K562 (cell line): ENCODE measurements at regions not wholly inside any gene's neighbourhood (a gene's known extent, or its start where the extent isn't known, plus 50 kb on each side); places are given as distances from the start of the nearest gene placed in this dataset.

Experiments used
- ATAC-seq: fragments of 200-7000 bp; cut with Tn5 transposase; 3 replicates; pipeline ENCODE4 v1.9.1; 2020; ENCODE audit warnings: moderate library complexity
- BruUV-seq: library from RNA; stranded (reverse); fragments of 400-500 nt; replicated peaks from 2 replicates; lab custom pipeline; 2021; lab: Mats Ljungman, UMichigan
- CTCF ChIA-PET: fragments of 300-600 bp; formaldehyde crosslinking; extraction: SDS; loops from one replicate; lab custom pipeline; 2021; ENCODE audit warnings: low intra/inter-chr PET ratio; lab: Yijun Ruan, JAX
- POLR2A ChIA-PET: fragments of 300-600, 350-650 bp; sonication (Branson Sonifier 250); formaldehyde crosslinking; extraction: SDS; loops from one replicate; lab custom pipeline; 2021; ENCODE audit warnings: antibody characterized with exemption, inconsistent platforms; lab: Yijun Ruan, JAX
- DNase-seq, 4 experiments: peaks; one replicate each; pipeline versions ENCODE4 v3.0.0 to v3.0.0-alpha.2; 2011 to 2018; ENCODE audit warnings: low spot score in 3 of 4, mixed read lengths in 3 of 4; ENCODE audit errors: extremely low read depth in 1 of 4
- FAIRE-seq: peaks from 2 replicates; lab custom pipeline; 2011; peaks lifted over from hg19 to GRCh38; lab: Jason Lieb, UNC
- H2AFZ ChIP-seq: 2 replicates; pipeline ENCODE4 v1.6.0; 2011; ENCODE audit warnings: low read depth, low read length, control low read depth, inconsistent platforms
- H3K27ac ChIP-seq: fragments of 200-600 bp; 3 replicates; pipeline ENCODE4 v1.8.0; 2011; ENCODE audit warnings: low read depth, mild to moderate bottlenecking, control low read depth, inconsistent platforms, low read length, moderate library complexity, mixed read lengths; ENCODE audit errors: extremely low read depth
- H3K27me3 ChIP-seq, 2 experiments: fragments of 300-600 bp in 1 of 2; 2 replicates in 1 of 2; 3 replicates in 1 of 2; pipeline versions ENCODE4 v1.6.0 to v1.8.0; 2011; ENCODE audit warnings: inconsistent platforms in 2 of 2, low read length in 2 of 2, mild to moderate bottlenecking in 1 of 2, mixed read lengths in 1 of 2, moderate library complexity in 1 of 2; ENCODE audit not compliant: control insufficient read depth in 2 of 2, insufficient read depth in 2 of 2
- H3K36me3 ChIP-seq: fragments of 300-600 bp; 3 replicates; pipeline ENCODE4 v1.8.0; 2011; ENCODE audit warnings: mild to moderate bottlenecking, low read length, inconsistent platforms; ENCODE audit not compliant: control insufficient read depth, insufficient read depth
- H3K4me1 ChIP-seq, 2 experiments: fragments of 200-600 bp in 1 of 2; replicated peaks in 1 of 2; 2 replicates in 1 of 2; 3 replicates in 1 of 2; pipeline versions ENCODE4 v1.5.1 to v1.8.0; 2011; ENCODE audit warnings: inconsistent platforms in 2 of 2, low read length in 2 of 2, mild to moderate bottlenecking in 1 of 2, mixed read lengths in 1 of 2, moderate library complexity in 1 of 2; ENCODE audit not compliant: control insufficient read depth in 2 of 2, insufficient read depth in 2 of 2
- H3K4me2 ChIP-seq: 2 replicates; pipeline ENCODE4 v1.6.1; 2011; ENCODE audit warnings: low read length, control low read depth, inconsistent platforms, mixed read lengths; ENCODE audit not compliant: insufficient read depth
- H3K4me3 ChIP-seq: fragments of 200-600 bp; sonication (generic), shearing (Covaris generic); 2 replicates; pipeline ENCODE4 v1.5.1; 2016; ENCODE audit warnings: control low read depth, inconsistent platforms
- H3K79me2 ChIP-seq: fragments of 200-600 bp; 3 replicates; pipeline ENCODE4 v1.8.0; 2011; ENCODE audit warnings: low read length, inconsistent platforms; ENCODE audit not compliant: control insufficient read depth, insufficient read depth
- H3K9ac ChIP-seq, 2 experiments: 2 replicates each; pipeline versions ENCODE4 v1.6.0 to v1.6.1; 2011; ENCODE audit warnings: low read depth in 2 of 2, low read length in 2 of 2, control low read depth in 1 of 2, inconsistent platforms in 1 of 2, mild to moderate bottlenecking in 1 of 2, mixed read lengths in 1 of 2; ENCODE audit not compliant: insufficient read depth in 1 of 2
- H3K9me1 ChIP-seq: one replicate; pipeline ENCODE4 v1.6.0; 2011; ENCODE audit warnings: inconsistent platforms, mild to moderate bottlenecking, low read length, moderate library complexity; ENCODE audit not compliant: control insufficient read depth, insufficient read depth
- H3K9me3 ChIP-seq: replicated peaks from 2 replicates; pipeline ENCODE4 v1.5.1; 2011; ENCODE audit warnings: low read depth, low read length, inconsistent platforms; ENCODE audit not compliant: control insufficient read depth, insufficient read depth
- H4K20me1 ChIP-seq: replicated peaks from 2 replicates; pipeline ENCODE4 v1.6.1; 2011; ENCODE audit warnings: low read length, inconsistent platforms, mixed read lengths; ENCODE audit not compliant: control insufficient read depth, insufficient read depth
- ARID1B ChIP-seq: fragments of 450-650 bp; IDR thresholded peaks from 2 replicates; pipeline ENCODE4 v1.6.1; 2016; ENCODE audit warnings: antibody characterized with exemption, mild to moderate bottlenecking, inconsistent platforms
- ATF7 ChIP-seq: fragments of 450-650 bp; IDR thresholded peaks from 2 replicates; pipeline ENCODE4 v1.7.1; 2014; ENCODE audit warnings: mild to moderate bottlenecking, moderate library complexity
- CUX1 ChIP-seq: fragments of 200-800 bp; sonication (Bioruptor generic); IDR thresholded peaks from 2 replicates; pipeline ENCODE4 v1.6.1; 2016; ENCODE audit warnings: missing genetic modification characterization, missing compliant biosample characterization
- CXXC5 ChIP-seq: fragments of 250-450 bp; sonication (Bioruptor Pico); IDR thresholded peaks from 2 replicates; pipeline ENCODE4 v1.8.0; 2022; ENCODE audit warnings: inconsistent platforms, mild to moderate bottlenecking, moderate library complexity
- DNMT1 ChIP-seq: fragments of 450-650 bp; IDR thresholded peaks from 2 replicates; pipeline ENCODE4 v1.6.1; 2016; ENCODE audit warnings: antibody characterized with exemption, mild to moderate bottlenecking
- E2F4 ChIP-seq: sonication (generic); formaldehyde crosslinking; IDR thresholded peaks from 2 replicates; pipeline ENCODE4 v1.8.0; 2022; ENCODE audit warnings: mild to moderate bottlenecking, low read depth, missing genetic modification reagents
- HDAC1 ChIP-seq, 2 experiments: fragments of 450-650 bp; IDR thresholded peaks; 2 replicates each; pipeline ENCODE4 v1.6.1; 2016 to 2017; ENCODE audit warnings: inconsistent platforms in 1 of 2, mild to moderate bottlenecking in 1 of 2, moderate library complexity in 1 of 2
- ILF3 ChIP-seq: fragments of 450-650 bp; IDR thresholded peaks from 2 replicates; pipeline ENCODE4 v1.6.1; 2018; ENCODE audit warnings: antibody characterized with exemption, mild to moderate bottlenecking, moderate library complexity, borderline replicate concordance
- L3MBTL2 ChIP-seq: fragments of 450-650 bp; IDR thresholded peaks from 2 replicates; pipeline ENCODE4 v1.6.1; 2016; ENCODE audit warnings: mild to moderate bottlenecking, moderate library complexity
- NR0B1 ChIP-seq: fragments of 450-650 bp; IDR thresholded peaks from one replicate; pipeline ENCODE4 v1.6.1; 2018; ENCODE audit warnings: mild to moderate bottlenecking, moderate library complexity; ENCODE audit not compliant: partially characterized antibody
- NR3C1 ChIP-seq: sonication (generic); formaldehyde crosslinking; IDR thresholded peaks from 2 replicates; pipeline ENCODE4 v1.8.1; 2022; ENCODE audit warnings: missing genetic modification reagents
- RBBP5 ChIP-seq: fragments of 200-600 bp; sonication (generic); IDR thresholded peaks from 2 replicates; pipeline ENCODE4 v1.6.1; 2012; ENCODE audit warnings: borderline replicate concordance, mild to moderate bottlenecking, low read length, control low read depth, inconsistent platforms; ENCODE audit not compliant: insufficient read depth, poor library complexity, severe bottlenecking
- SUPT5H ChIP-seq: fragments of 450-650 bp; IDR thresholded peaks from 2 replicates; pipeline ENCODE4 v1.6.1; 2016
- TCF15 ChIP-seq: fragments of 250-450 bp; sonication (Bioruptor Pico); IDR thresholded peaks from 2 replicates; pipeline ENCODE4 v1.8.0; 2022; ENCODE audit warnings: moderate library complexity, mild to moderate bottlenecking, inconsistent platforms
- ZNF707 ChIP-seq: fragments of 250-450 bp; sonication (Bioruptor Pico); conservative IDR thresholded peaks from 2 replicates; pipeline ENCODE4 v1.8.0; 2022; ENCODE audit warnings: inconsistent platforms, mild to moderate bottlenecking, moderate library complexity
- WGBS: fragments of 100-300 bp; shearing (Covaris generic); methylation state at CpG from one replicate; pipeline ENCODE4 v1.1.6; 2016; ENCODE audit warnings: low coverage, mixed read lengths; ENCODE audit not compliant: insufficient coverage; ENCODE audit errors: missing lambda C conversion rate; 5-methylcytosine and 5-hydroxymethylcytosine counted together
- in situ Hi-C: fragments of 300-500 bp; cut with MboI; formaldehyde crosslinking; loops from 4 replicates; pipeline ENCODE4 v1.15.0; 2018; ENCODE audit warnings: inconsistent platforms, mixed read lengths
- intact Hi-C: fragments of 100-400 bp; cut with micrococcal nuclease; formaldehyde crosslinking; loops from 2 replicates; pipeline ENCODE4 v1.14.2; 2022

GRCh38 chr4:59936566-59936965, 1263.6 kb upstream of the ADGRL3 start:
- no peaks in the 10 kb centered on the region for H3K36me3 ChIP-seq
- intact Hi-C loops = no loop called here
- FAIRE-seq (no peak), ATAC-seq (no peak), DNase-seq (no peak)
- 0% methylated on average over 3 of the region's 3 CpGs for WGBS
- H3K4me3 ChIP-seq = no peak overlapping the region
- no peak overlapping the region for H3K9ac ChIP-seq
- ChIA-PET POLR2A (no interaction called here), CTCF (no interaction called here)
- no peak overlapping the region for H3K27ac ChIP-seq
- no peak for TF ChIP-seq NR3C1 (CRISPR knock-in tag)
- no peak for TF ChIP-seq CXXC5
- no peak for TF ChIP-seq SUPT5H
- no peak for TF ChIP-seq ARID1B
- TF ChIP-seq DNMT1 = no peak
- TF ChIP-seq ZNF707 (CRISPR knock-in tag) = no peak
- TF ChIP-seq L3MBTL2 = no peak
- TF ChIP-seq HDAC1 (IDR thresholded peaks at IDR 0.05) = no peak
- no peak for TF ChIP-seq ILF3
- no peak for TF ChIP-seq CUX1 (CRISPR knock-in tag)
- TF ChIP-seq RBBP5 = no peak
- TF ChIP-seq ATF7 = no peak
- TF ChIP-seq NR0B1 = no peak
- TF ChIP-seq TCF15 (CRISPR knock-in tag) = no peak
- TF ChIP-seq E2F4 (CRISPR knock-in tag) = no peak
- BruUV-seq = no TSS peak
- in situ Hi-C loops = no loop called here
- no peaks in the 10 kb centered on the region for H4K20me1 ChIP-seq
- H3K9me1 ChIP-seq = no peaks in the 10 kb centered on the region
- no peaks in the 10 kb centered on the region for H3K9me3 ChIP-seq
- H2AFZ ChIP-seq = no peak overlapping the region
- no peaks in the 10 kb centered on the region for H3K27me3 ChIP-seq
- no peaks in the 10 kb centered on the region for H3K79me2 ChIP-seq
- H3K4me2 ChIP-seq = no peak overlapping the region
- no peaks in the 10 kb centered on the region for H3K4me1 ChIP-seq
